Thyroid gland (tissue), 4 donors: ENCODE measurements at regions not wholly inside any gene's neighbourhood (a gene's known extent, or its start where the extent isn't known, plus 50 kb on each side); places are given as distances from the start of the nearest gene placed in this dataset.

Experiments
- DNase-seq, 2 donors: peaks; one replicate each; pipeline ENCODE4 v3.0.0-alpha.2; 2019
- H3K27ac ChIP-seq, 3 donors: fragments of 200-600 bp; sonication (generic); 1 replicate in 2 of 3; 2 replicates in 1 of 3; pipeline ENCODE4 v1.5.1; 2016 to 2019; ENCODE audit warnings: mild to moderate bottlenecking in 1 of 3, moderate library complexity in 1 of 3
- H3K27me3 ChIP-seq: fragments of 200-600 bp; sonication (generic); one replicate; pipeline ENCODE4 v1.5.1; 2019
- H3K36me3 ChIP-seq, 2 donors: fragments of 200-600 bp; sonication (generic); one replicate each; pipeline ENCODE4 v1.5.1; 2016 to 2019
- H3K4me1 ChIP-seq, 2 donors: fragments of 200-600 bp; sonication (generic); one replicate each; pipeline ENCODE4 v1.5.1; 2017 to 2019
- H3K4me3 ChIP-seq, 3 donors: fragments of 200-600 bp; sonication (generic); replicated peaks in 1 of 3; 1 replicate in 2 of 3; 2 replicates in 1 of 3; pipeline ENCODE4 v1.5.1; 2016; ENCODE audit warnings: mild to moderate bottlenecking in 1 of 3
- H3K9me3 ChIP-seq: fragments of 200-600 bp; sonication (generic); one replicate; pipeline ENCODE4 v1.5.1; 2017
- POLR2A ChIP-seq, 2 donors: fragments of 450-650 bp; IDR thresholded peaks; one replicate each; pipeline ENCODE4 v1.6.1; 2017; ENCODE audit warnings: antibody characterized with exemption in 2 of 2, mild to moderate bottlenecking in 2 of 2, moderate library complexity in 1 of 2
- WGBS, 2 donors: methylation state at CpG; one replicate each; pipeline ENCODE4 v1.1.5; 2017; 5-methylcytosine and 5-hydroxymethylcytosine counted together
- intact Hi-C: fragments of 100-400 bp; cut with DNase I; formaldehyde crosslinking; loops from one replicate; pipeline ENCODE4 v1.15.1; 2023
- TF ChIP-seq, protein P1 (sequence below), 6 experiments: fragments of 200-600 bp in 3 of 6; fragments of 450-650 bp in 3 of 6; sonication (generic) in 3 of 6; IDR thresholded peaks; one replicate each; pipeline ENCODE4 v1.5.1; 2016 to 2019; ENCODE audit warnings: antibody characterized with exemption in 6 of 6, mild to moderate bottlenecking in 2 of 6, inconsistent platforms in 1 of 6, moderate library complexity in 1 of 6

DNA sequence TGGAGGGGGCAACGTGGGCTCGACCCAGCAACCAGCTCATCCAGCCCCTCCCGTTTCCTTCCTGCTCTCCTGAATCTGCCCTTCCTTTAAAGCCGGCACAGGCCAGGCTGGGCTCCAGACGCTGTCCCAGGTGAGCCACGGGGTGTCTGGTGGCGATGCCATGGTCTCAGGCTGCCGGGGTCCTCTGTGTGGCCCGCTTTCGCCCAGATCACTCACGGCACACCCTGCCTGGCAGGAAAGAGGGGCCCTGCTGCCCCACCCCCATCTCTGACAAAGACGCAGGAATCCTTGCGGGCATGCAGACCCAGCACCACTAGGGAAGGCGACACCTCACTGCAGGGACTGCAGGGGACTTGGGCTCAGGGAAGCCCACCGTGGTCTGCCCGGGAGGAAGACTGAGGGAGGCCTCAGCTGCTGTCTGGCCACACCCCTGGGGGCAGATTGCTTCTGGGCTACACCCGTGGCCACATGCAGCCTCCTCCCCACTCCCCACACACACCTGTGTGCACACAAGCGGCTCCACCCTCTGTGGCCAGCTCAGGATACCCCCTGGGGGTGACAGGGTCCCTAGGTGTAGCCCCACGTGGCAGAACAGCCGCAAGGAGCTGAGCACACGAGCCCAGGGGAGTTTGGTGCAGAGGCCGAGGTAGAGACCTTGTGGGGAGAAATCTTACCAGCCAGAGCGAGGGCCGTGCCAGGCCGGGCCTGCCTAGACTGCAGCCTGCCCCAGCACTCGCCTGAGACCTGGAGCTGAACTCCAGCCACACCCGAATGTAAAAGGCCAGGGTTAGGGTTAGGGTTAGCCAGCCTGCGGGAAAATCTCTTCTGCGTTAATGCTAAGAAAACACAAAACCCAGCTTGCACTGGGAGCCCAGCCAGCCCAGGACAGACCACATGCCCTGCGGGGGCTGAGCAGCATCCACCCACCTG is 104.6 kb downstream of the DLL1 start:
- Histone ChIP-seq H3K4me1 (no peaks in the 10 kb centered on the region), H3K36me3 (no peaks in the 10 kb centered on the region), H3K4me3 (no peak overlapping the region), H3K27ac (no peak overlapping the region), H3K9me3 (no peaks in the 10 kb centered on the region), H3K27me3 (no peaks in the 10 kb centered on the region)
- 66 to 75% methylated on average over 13 to 27 of the region's 30 CpGs for WGBS, 2 donors
- TF ChIP-seq, protein P1, sequence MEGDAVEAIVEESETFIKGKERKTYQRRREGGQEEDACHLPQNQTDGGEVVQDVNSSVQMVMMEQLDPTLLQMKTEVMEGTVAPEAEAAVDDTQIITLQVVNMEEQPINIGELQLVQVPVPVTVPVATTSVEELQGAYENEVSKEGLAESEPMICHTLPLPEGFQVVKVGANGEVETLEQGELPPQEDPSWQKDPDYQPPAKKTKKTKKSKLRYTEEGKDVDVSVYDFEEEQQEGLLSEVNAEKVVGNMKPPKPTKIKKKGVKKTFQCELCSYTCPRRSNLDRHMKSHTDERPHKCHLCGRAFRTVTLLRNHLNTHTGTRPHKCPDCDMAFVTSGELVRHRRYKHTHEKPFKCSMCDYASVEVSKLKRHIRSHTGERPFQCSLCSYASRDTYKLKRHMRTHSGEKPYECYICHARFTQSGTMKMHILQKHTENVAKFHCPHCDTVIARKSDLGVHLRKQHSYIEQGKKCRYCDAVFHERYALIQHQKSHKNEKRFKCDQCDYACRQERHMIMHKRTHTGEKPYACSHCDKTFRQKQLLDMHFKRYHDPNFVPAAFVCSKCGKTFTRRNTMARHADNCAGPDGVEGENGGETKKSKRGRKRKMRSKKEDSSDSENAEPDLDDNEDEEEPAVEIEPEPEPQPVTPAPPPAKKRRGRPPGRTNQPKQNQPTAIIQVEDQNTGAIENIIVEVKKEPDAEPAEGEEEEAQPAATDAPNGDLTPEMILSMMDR (IDR thresholded peaks at IDR 0.05) = no peak
- DNase-seq = no peak
- intact Hi-C loops = no loop called here

DNA sequence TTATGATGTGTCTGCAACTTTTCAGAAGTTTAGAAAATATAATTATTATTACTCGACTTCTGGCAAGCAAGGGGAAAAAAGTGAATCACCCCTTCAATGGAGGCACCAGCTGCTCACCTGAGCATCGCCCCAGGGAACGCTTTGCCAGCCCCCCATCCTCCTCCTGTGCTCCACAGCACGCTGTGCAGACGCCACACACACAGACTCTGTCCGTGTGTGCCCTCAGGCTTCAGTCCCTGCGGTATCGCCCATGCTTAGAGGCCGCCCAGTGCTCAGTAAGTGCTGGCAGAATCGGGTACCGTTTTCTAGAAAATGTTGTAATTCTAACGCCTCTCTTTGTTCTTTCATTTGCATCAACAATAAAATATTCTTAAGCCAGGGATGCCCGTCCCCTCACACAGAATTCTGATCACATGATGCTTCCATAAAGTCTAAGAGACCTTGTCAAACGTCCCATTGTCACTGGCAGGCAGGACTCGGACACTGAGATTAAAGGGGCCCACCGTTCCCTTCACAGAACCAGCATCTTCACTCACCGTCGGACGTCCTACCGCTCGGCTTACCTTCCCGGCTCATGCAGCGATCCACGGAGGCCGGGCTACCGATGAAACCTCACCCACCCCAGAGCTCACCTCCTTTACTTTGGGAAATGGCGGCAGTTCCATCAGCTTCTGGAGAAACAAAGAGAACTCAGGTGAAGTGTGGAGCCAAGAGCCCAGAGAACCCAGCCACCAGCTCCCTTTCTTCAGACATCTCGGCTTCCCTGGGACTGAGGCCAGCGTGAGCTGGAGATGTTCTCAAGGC is 105.5 kb downstream of the DLL1 start:
- H3K9me3 ChIP-seq = no peaks in the 10 kb centered on the region
- 92 to 94% methylated on average over 28 to 29 of the region's 29 CpGs for WGBS, 2 donors

DNA sequence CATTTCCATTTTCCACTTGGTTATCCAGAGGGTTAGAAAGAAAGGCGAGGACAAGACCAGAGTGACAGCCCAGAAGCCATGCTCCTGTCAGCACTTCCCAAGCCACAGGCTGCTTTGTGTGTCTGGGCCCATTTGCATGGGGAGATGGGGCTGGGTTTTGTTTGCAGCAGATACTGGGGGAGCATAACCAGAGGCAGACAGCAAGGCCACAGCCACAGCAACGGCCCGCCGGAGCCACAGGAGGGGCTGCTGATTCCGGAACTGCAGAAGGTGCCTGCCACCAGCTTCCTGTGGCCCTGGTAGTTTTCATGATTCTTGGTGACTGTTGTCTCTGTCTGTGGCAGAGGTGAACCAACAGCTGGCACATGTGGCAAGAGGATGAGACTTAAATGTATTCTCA is 106.6 kb downstream of the DLL1 start:
- no peak for TF ChIP-seq POLR2A (IDR thresholded peaks at IDR 0.05)
- TF ChIP-seq, protein P1 (IDR thresholded peaks at IDR 0.05) = no peak
- no peaks in the 10 kb centered on the region for H3K9me3 ChIP-seq
- no peak for DNase-seq
- whole genome bisulfite sequencing, 2 donors = 63 to 92% methylated on average over 3 to 5 of the region's 5 CpGs
- H3K27me3 ChIP-seq = no peaks in the 10 kb centered on the region
- H3K4me3 ChIP-seq = no peak overlapping the region
- intact Hi-C loops = no loop called here
- H3K4me1 ChIP-seq = no peaks in the 10 kb centered on the region
- H3K36me3 ChIP-seq = no peaks in the 10 kb centered on the region
- H3K27ac ChIP-seq = no peak overlapping the region

More for the DNA sequence above, 105.5 kb downstream of the DLL1 start:
- Histone ChIP-seq H3K27ac (no peak overlapping the region), H3K4me1 (no peaks in the 10 kb centered on the region), H3K4me3 (no peak overlapping the region), H3K36me3 (no peaks in the 10 kb centered on the region), H3K27me3 (no peaks in the 10 kb centered on the region)
- intact Hi-C loops = no loop called here
- no peak for TF ChIP-seq POLR2A (IDR thresholded peaks at IDR 0.05)
- TF ChIP-seq, protein P1 (IDR thresholded peaks at IDR 0.05) = no peak
- no peak for DNase-seq

DNA sequence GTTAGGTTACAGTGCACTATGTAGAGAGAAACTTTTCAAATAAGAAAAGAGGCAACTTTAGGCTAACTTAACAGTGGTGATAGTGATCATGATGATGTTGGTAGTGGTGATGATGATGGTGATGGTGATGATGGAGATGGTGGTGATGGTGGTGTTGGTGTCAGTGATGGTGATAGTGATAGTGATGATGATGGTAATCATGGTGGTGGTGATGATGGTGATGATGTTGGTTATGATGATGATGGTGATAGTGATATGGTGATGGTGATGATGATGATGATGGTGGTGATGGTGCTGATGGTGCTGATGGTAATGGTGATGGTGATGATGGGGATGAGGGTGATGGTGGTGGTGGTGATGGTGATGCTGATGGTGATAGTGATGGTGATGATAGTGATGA is 107.4 kb downstream of the DLL1 start:
- DNase-seq = no peak
- H3K4me1 ChIP-seq = no peaks in the 10 kb centered on the region
- TF ChIP-seq, protein P1 (IDR thresholded peaks at IDR 0.05) = no peak
- TF ChIP-seq POLR2A (IDR thresholded peaks at IDR 0.05) = no peak
- intact Hi-C loops = no loop called here
- H3K9me3 ChIP-seq = no peaks in the 10 kb centered on the region
- no peak overlapping the region for H3K4me3 ChIP-seq
- no peaks in the 10 kb centered on the region for H3K27me3 ChIP-seq
- no peak overlapping the region for H3K27ac ChIP-seq
- H3K36me3 ChIP-seq = no peaks in the 10 kb centered on the region

DNA sequence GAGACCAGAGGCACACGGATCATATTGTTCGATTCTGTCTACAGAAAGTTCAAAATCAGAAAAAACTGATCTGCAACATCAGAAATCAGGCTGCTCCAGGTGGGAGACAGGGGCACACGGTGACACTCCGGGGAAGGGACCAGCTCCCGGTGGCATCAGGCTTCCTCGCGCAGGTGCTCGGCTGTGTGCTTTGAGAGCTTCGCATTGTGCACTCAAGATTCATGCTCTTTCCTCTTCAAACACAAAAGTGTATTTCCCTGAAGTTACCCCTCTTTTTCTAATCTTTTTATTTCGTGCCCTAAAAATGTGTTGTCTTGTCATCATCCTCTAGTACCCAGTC is 108.1 kb downstream of the DLL1 start:
- Histone ChIP-seq H3K9me3 (no peaks in the 10 kb centered on the region), H3K4me3 (no peak overlapping the region), H3K4me1 (no peaks in the 10 kb centered on the region), H3K27me3 (no peaks in the 10 kb centered on the region), H3K27ac (no peak overlapping the region), H3K36me3 (no peaks in the 10 kb centered on the region)
- TF ChIP-seq, protein P1 (IDR thresholded peaks at IDR 0.05) = no peak
- WGBS, 2 donors = 79 to 84% methylated on average over 10 of the region's 10 CpGs
- intact Hi-C loops = no loop called here
- no peak for DNase-seq
